OCI-LY7 (cell line): ENCODE measurements at regions not wholly inside any gene's neighbourhood (a gene's known extent, or its start where the extent isn't known, plus 50 kb on each side); places are given as distances from the start of the nearest gene placed in this dataset.

Experiments
- BruUV-seq: library from RNA; stranded (reverse); fragments of 400-500 nt; replicated peaks from 2 replicates; lab custom pipeline; 2021; lab: Mats Ljungman, UMichigan
- CTCF ChIA-PET: fragments of 300-600 bp; sonication (Branson Sonifier 250); formaldehyde crosslinking; loops from one replicate; lab custom pipeline; 2022; ENCODE audit warnings: antibody characterized with exemption; ENCODE audit not compliant: unreplicated experiment; lab: Charles Lee
- POLR2A ChIA-PET: fragments of 300-600 bp; sonication (Branson Sonifier 250); formaldehyde crosslinking; loops from one replicate; lab custom pipeline; 2022; ENCODE audit warnings: antibody characterized with exemption; lab: Charles Lee
- DNase-seq: peaks from one replicate; pipeline ENCODE4 v3.0.0-alpha.2; 2015; ENCODE audit warnings: low spot score
- H2AFZ ChIP-seq: fragments of 200-600 bp; sonication (generic), shearing (Covaris generic); 2 replicates; pipeline ENCODE4 v1.6.1; 2014; ENCODE audit warnings: mild to moderate bottlenecking, antibody characterized with exemption, low read length, moderate library complexity
- H3K27ac ChIP-seq: fragments of 200-600 bp; sonication (generic); 2 replicates; pipeline ENCODE4 v1.5.1; 2014; ENCODE audit warnings: mixed run types, low read depth, mild to moderate bottlenecking, moderate library complexity, low read length, inconsistent platforms; ENCODE audit not compliant: poor library complexity, severe bottlenecking
- H3K36me3 ChIP-seq: fragments of 200-600 bp; sonication (generic); 2 replicates; pipeline ENCODE4 v1.6.1; 2014; ENCODE audit warnings: mild to moderate bottlenecking, antibody characterized with exemption, low read length, moderate library complexity, mixed read lengths; ENCODE audit not compliant: insufficient read depth
- H3K4me1 ChIP-seq: fragments of 200-600 bp; sonication (generic); 2 replicates; pipeline ENCODE4 v1.5.1; 2014; ENCODE audit warnings: mild to moderate bottlenecking, low read length; ENCODE audit not compliant: insufficient read depth, poor library complexity, severe bottlenecking
- H3K4me2 ChIP-seq: fragments of 200-600 bp; sonication (generic); 2 replicates; pipeline ENCODE4 v1.6.1; 2014; ENCODE audit warnings: mild to moderate bottlenecking, low read length
- H3K4me3 ChIP-seq: fragments of 200-600 bp; sonication (generic); 2 replicates; pipeline ENCODE4 v1.5.1; 2014; ENCODE audit warnings: mild to moderate bottlenecking, low read depth, low read length; ENCODE audit not compliant: poor library complexity, severe bottlenecking
- H3K79me2 ChIP-seq: fragments of 200-600 bp; sonication (generic); 2 replicates; pipeline ENCODE4 v1.6.1; 2016; ENCODE audit warnings: low read depth, mild to moderate bottlenecking, low read length, moderate library complexity, mixed read lengths; ENCODE audit not compliant: insufficient read depth
- H3K9me2 ChIP-seq: fragments of 200-600 bp; sonication (generic); 2 replicates; pipeline ENCODE4 v1.6.1; 2016; ENCODE audit warnings: mild to moderate bottlenecking, low read length, mixed read lengths; ENCODE audit not compliant: insufficient read depth
- H3K9me3 ChIP-seq: fragments of 200-600 bp; sonication (generic); 2 replicates; pipeline ENCODE4 v1.6.1; 2014; ENCODE audit warnings: mild to moderate bottlenecking, mixed run types, low read length, mixed read lengths
- H4K20me1 ChIP-seq: fragments of 200-600 bp; sonication (generic); 2 replicates; pipeline ENCODE4 v1.6.1; 2014; ENCODE audit warnings: mild to moderate bottlenecking, antibody characterized with exemption, low read length, moderate library complexity, mixed read lengths; ENCODE audit not compliant: insufficient read depth
- CTCF ChIP-seq: fragments of 200-600 bp; sonication (generic); conservative IDR thresholded peaks from 2 replicates; pipeline ENCODE4 v1.5.1; 2014; ENCODE audit warnings: mild to moderate bottlenecking, antibody characterized with exemption, low read length, moderate library complexity, mixed read lengths
- EZH2phosphoT487 ChIP-seq: fragments of 200-600 bp; sonication (generic); IDR thresholded peaks from 2 replicates; pipeline ENCODE4 v1.6.1; 2018; ENCODE audit warnings: low read depth, borderline replicate concordance, mild to moderate bottlenecking, mixed run types, antibody characterized with exemption, low read length, moderate library complexity, mixed read lengths
- intact Hi-C: fragments of 100-400 bp; cut with micrococcal nuclease; formaldehyde crosslinking; loops from one replicate; pipeline ENCODE4 v1.10.0; 2022; ENCODE audit not compliant: unreplicated experiment

GRCh38 chr21:22223385-22223784, 1225.2 kb downstream of the NCAM2 start:
- no peak overlapping the region for H3K4me3 ChIP-seq
- no peaks in the 10 kb centered on the region for H4K20me1 ChIP-seq
- CTCF ChIA-PET = no interaction called here
- H3K79me2 ChIP-seq = no peaks in the 10 kb centered on the region
- no peaks in the 10 kb centered on the region for H3K9me2 ChIP-seq
- intact Hi-C loops = no loop called here
- no peak overlapping the region for H3K27ac ChIP-seq
- H3K9me3 ChIP-seq = peaks cover 40% of the 10 kb centered on the region; the same call in 1 of the 2 replicates
- no peak overlapping the region for H2AFZ ChIP-seq
- TF ChIP-seq CTCF = no peak
- no peak for TF ChIP-seq EZH2phosphoT487
- no TSS peak for BruUV-seq
- no peak overlapping the region for H3K4me2 ChIP-seq
- no peak for DNase-seq
- POLR2A ChIA-PET = no interaction called here
- H3K36me3 ChIP-seq = no peaks in the 10 kb centered on the region
- H3K4me1 ChIP-seq = no peaks in the 10 kb centered on the region

- ChIA-PET POLR2A (no interaction called here), CTCF (no interaction called here)
- Histone ChIP-seq H2AFZ (no peak overlapping the region), H4K20me1 (no peaks in the 10 kb centered on the region), H3K36me3 (no peaks in the 10 kb centered on the region), H3K4me1 (no peaks in the 10 kb centered on the region), H3K4me2 (no peak overlapping the region), H3K9me2 (no peaks in the 10 kb centered on the region), H3K9me3 (peaks cover 35% of the 10 kb centered on the region; the same call in 1 of the 2 replicates), H3K79me2 (no peaks in the 10 kb centered on the region), H3K4me3 (no peak overlapping the region), H3K27ac (no peak overlapping the region)
- no peak for DNase-seq
- TF ChIP-seq CTCF (no peak), EZH2phosphoT487 (no peak)
- intact Hi-C loops = no loop called here
- no TSS peak for BruUV-seq
These were observed 1226.1 kb downstream of the NCAM2 start for GRCh38 chr21:22224261-22224660.

- intact Hi-C loops = no loop called here
- no peak overlapping the region for H3K4me2 ChIP-seq
- no peaks in the 10 kb centered on the region for H4K20me1 ChIP-seq
- H3K9me3 ChIP-seq = peaks cover 29% of the 10 kb centered on the region; the same call in 1 of the 2 replicates
- no peak overlapping the region for H3K4me3 ChIP-seq
- no peak overlapping the region for H2AFZ ChIP-seq
- BruUV-seq = no TSS peak
- no peaks in the 10 kb centered on the region for H3K79me2 ChIP-seq
- H3K36me3 ChIP-seq = no peaks in the 10 kb centered on the region
- CTCF ChIA-PET = no interaction called here
- H3K27ac ChIP-seq = no peak overlapping the region
- no peak for TF ChIP-seq CTCF
- no peak for TF ChIP-seq EZH2phosphoT487
- no peaks in the 10 kb centered on the region for H3K9me2 ChIP-seq
- H3K4me1 ChIP-seq = no peaks in the 10 kb centered on the region
- no peak for DNase-seq
- POLR2A ChIA-PET = no interaction called here
These were observed 1227.1 kb downstream of the NCAM2 start for GRCh38 chr21:22225299-22225698.
